IPS-18c (cell line): ENCODE measurements at regions not wholly inside any gene's neighbourhood (a gene's known extent, or its start where the extent isn't known, plus 50 kb on each side); places are given as distances from the start of the nearest gene placed in this dataset.
"Not testable (repeated sequence)": the region's sequence is repeated elsewhere in the genome, so short reads cannot be mapped to it uniquely, and the experiment has no call there.

Experiments used
- H3K4me3 ChIP-seq: 2 replicates; pipeline ENCODE4 v1.7.0; 2013; ENCODE audit warnings: low read depth, mild to moderate bottlenecking, low read length, moderate library complexity; ENCODE audit not compliant: insufficient read depth
- H3K9me3 ChIP-seq: one replicate; pipeline ENCODE4 v1.6.1; 2013; ENCODE audit warnings: mild to moderate bottlenecking, low read length, moderate library complexity; ENCODE audit not compliant: control insufficient read depth, insufficient read depth

DNA sequence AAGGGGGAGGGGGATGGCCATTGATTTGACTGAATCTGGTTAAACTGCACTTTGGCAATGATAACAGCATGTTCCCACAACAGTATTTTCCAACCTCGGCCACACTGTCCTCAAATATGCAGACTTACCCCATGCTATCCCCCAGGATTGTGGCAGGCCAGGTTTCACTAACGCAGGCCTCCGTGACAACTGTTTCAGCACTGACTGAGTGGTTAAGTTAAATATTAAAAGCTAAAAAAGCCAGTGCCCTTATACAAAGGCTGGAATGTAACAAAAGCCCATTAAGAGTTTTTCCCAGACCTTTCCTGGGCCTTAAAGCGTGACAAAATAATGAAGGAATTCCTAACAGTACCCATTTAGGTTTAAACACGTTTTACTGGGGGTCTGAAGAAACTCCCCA lies 202.9 kb downstream of the USP25 start:
- Histone ChIP-seq H3K9me3 (no peaks in the 10 kb centered on the region), H3K4me3 (no peak overlapping the region)

DNA sequence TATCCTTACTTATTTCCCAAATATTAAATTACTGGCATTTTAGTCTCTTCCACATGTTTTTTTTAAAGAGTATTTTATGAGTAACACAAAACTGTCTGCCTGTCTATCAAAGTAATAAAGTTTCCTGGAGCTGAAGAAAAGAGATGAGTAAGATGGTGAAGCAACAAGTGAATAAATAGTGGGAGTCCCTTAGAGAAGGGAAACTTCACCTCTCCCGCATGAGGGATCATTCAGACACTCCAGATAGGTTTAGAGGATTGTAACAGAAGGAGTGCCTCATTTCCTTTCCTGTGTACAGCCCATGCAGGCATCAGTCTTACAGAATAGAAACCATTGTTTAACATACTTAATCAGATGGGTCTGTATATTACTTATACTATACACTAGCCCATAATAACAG lies 205.7 kb downstream of the USP25 start:
- no peaks in the 10 kb centered on the region for H3K9me3 ChIP-seq

DNA sequence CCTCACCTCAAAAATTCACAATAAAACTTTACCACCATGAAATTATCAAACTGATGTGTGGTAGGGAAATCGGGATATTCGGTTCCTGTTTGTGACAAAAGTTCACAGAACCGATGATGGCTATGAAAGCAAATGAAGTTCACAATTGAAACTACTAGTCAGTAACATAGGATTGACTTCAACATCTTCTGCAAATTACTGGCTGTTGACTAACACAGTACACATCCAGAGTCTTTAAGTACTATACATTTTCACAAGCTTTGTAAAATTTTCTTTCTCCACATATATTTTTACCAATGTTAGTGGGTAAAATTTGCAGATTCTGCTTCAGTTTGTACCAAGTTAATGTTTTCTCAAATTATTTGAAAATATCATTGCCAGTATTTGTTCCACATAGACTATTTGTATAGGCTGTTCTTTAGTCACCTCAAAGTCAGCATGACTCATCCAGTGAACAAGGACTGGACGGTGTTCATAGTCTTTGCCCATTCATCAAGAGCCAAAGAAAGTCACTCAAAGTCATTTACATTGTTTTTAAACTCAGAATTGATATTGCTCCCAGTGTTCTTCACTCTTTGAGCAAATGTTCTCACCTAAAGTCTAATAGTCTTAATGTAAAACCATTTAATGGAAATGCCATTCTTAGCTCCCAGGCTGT lies 213.4 kb downstream of the USP25 start:
- H3K4me3 ChIP-seq = no peak overlapping the region
- H3K9me3 ChIP-seq = no peaks in the 10 kb centered on the region

More for the DNA sequence above, 205.7 kb downstream of the USP25 start:
- H3K4me3 ChIP-seq = no peak overlapping the region

DNA sequence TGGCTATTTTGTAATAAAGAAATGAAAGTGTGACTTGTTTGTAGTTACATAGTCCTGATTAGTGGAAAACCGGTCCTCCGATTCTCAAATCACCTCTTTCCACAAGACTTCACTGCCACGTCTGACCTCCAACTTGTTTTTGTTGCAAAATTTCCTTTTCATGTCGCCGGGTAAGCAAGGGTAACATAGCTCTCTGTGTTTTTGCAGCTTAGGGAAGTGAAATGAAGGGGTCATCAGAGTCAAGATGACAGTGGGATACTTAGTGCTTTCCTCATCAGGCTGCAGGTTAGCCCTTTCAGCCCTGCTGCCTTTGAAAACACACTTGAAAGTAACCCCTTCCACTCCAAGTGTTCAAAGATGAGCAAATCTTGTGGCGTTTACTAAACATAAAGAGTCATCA lies 217.9 kb downstream of the USP25 start:
- Histone ChIP-seq H3K4me3 (no peak overlapping the region), H3K9me3 (no peaks in the 10 kb centered on the region)

DNA sequence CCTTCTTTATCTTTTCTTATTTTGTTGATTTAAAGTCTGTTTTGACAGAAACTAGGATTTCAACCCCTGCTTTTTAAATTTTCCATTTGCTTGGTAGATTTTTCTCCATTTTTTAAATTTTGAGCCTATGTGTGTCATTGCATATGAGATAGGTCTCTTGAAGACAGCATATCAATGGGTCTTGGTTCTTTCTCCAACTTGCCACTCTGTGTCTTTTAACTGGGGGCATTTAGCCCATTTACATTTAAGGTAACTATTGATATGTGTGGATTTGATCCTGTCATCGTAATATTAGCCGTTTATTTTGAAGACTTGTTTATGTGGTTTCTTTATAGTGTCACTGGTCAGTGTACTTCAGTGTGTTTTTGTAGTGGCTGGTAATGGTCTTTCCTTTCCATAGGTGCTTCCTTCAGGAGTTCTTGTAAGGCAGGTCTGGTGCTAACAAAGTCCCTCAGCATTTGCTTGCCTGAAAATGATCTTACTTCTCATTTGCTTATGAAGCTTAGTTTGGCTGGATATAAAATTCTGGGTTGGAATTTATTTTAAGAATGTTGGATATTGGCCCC lies 223.9 kb downstream of the USP25 start:
- no peaks in the 10 kb centered on the region for H3K9me3 ChIP-seq
- H3K4me3 ChIP-seq = no peak overlapping the region

DNA sequence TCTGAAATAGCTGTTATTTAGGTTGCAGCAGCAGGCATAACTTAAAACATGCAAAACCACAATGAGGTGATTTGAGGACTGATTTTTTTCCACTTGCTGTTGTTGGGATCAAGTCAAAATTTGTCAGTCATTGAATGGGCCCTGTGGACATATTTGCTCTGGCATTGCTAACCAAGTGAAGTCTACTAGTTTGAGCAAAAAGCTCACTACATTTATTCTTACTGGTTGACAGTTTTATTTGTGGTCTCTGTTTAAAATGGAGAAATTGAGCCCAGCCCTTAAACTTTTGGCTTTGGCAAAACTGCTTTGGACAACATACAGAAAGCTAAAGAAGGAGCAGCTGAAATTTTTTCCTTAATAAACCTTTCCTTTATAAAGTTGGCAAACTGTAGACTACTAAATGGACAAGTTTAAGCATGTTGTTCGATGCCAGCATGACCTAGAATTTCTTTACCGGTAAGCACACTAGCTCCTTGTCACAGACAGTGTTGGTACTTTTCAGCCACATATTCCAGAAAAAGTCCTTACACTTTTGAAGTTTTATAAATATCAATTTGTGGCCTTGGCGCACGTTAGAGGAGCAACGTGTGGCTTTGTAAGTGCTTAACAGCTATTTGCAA lies 234.6 kb downstream of the USP25 start:
- H3K9me3 ChIP-seq = no peaks in the 10 kb centered on the region
- H3K4me3 ChIP-seq = no peak overlapping the region

DNA sequence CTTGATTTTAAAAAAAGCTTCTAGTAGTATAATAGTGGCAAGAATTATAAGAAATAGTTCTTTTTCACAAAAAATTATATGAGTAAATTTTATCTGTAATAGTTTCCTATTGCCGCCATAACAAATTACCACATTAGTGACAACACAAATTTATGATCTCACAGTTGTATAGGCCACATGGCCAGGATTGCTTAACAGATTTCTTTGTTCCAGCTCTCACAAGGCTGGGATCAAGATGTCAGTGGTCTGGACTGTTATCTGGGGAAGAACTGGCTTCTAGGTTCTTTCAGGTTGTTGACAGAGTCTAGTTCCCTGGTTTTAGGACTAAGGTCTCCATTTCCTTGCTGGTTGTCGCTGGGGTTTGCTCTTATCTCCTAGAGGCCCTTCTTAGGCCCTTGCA lies 236.4 kb downstream of the USP25 start:
- Histone ChIP-seq H3K4me3 (no peak overlapping the region), H3K9me3 (no peaks in the 10 kb centered on the region)

DNA sequence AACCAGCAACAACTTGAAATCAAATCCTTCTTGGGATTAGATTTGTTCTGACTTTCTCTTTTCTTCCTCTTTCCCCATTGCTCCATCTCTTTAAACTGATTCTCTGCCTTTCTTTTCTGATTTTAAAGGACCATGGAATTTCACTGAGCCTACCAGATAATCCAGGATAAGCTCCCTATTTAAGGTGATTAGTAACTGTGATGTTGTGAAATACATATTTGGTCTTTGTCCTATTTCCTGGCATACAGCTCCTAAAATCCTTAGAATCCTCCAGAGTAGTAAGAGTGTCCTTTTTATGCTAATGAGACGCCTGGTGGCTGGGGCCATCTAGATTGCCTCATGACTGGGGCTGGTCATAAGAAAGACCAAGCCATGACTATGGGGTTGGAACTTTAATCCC lies 236.9 kb downstream of the USP25 start:
- no peak overlapping the region for H3K4me3 ChIP-seq
- no peaks in the 10 kb centered on the region for H3K9me3 ChIP-seq

DNA sequence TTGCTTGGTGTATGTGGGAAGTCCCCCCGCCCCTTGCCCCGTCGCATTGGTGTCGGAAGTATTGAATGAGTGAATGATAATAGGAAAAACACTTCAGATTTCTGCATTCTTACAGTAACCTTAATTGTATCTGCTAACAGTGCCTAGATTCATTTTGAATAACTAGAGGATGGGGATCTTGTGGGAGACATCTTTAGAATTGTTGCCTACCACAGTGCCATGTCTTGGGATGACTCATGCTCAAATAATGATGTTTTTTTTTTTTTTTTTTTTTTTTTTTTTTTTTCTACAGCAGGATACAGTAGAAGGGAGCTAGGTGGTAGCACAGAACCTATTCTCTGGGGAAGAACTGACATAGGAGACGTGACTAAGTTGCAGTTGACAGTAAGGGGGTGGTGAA lies 237.9 kb downstream of the USP25 start:
- H3K9me3 ChIP-seq = no peaks in the 10 kb centered on the region

DNA sequence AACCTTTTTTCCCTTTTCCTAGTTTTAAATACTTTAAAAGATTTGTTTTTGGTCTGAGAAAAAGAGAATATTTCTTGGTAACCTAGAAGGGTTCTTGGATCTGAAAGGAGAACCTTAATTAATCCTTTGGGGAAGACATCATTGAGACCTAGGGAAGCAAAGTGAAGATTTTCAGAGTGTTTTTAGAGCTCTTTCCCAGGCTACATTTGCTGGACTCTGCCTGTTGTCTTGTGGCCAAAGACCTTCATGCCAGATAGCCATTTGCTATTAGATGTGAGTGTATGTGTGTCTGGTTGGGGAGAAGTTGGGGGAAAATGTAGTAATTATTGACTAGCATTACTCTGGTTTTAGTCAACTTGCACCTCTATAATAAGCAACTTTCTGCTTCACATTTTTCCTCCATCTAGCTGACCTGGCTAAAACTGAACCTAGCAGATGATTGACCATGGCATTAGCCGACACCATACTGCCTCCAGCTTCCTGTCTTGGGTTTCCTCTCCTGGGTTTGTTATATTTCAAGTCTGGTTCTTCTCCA lies 239.1 kb downstream of the USP25 start:
- H3K4me3 ChIP-seq = no peak overlapping the region
- no peaks in the 10 kb centered on the region for H3K9me3 ChIP-seq

More for the DNA sequence above, 237.9 kb downstream of the USP25 start:
- H3K4me3 ChIP-seq = no peak overlapping the region

DNA sequence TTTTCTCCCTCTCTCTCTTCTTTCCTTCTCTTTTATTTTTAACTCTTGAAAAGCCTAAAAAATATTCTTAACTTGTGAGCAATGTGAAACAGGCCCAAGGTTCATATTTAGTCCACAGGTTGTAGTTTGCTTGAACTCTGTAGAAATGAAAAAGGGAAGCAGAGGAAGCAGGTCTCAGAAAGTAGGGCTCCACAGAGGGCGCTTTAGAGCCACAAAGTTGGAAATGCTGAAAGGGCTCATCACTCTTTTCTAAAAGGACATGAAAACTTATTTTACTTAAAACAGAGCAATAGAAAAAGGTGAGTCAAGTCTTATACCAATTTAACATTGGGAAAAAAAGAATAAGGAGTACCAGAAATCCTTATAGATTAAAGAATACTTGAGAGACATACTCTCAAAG lies 247.0 kb downstream of the USP25 start:
- Histone ChIP-seq H3K4me3 (no peak overlapping the region), H3K9me3 (no peaks in the 10 kb centered on the region)

DNA sequence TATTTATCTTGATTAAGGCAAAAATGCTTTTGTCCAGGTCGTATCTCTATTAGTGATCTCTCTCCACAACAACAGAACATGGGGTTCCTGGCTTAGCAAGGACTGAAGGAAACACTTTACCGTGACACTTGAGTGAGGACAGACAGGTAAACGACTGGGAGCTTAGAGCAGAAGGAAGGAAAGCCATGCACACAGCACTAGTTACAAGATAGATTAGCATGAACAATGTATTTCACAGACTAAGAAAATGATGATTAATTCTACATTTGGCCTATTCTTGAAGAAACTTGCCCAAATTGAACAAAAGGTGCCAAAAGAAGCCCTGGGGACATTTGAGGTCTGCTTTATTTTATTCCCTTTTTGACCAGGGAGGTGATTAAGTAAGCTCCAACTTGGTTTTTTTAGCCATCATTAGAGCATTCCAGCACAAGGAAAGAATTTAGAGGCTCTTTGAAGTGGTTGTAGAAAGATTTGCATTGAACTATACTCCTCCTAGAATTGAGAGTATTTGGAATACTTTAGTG lies 248.5 kb downstream of the USP25 start:
- Histone ChIP-seq H3K4me3 (no peak overlapping the region), H3K9me3 (no peaks in the 10 kb centered on the region)

DNA sequence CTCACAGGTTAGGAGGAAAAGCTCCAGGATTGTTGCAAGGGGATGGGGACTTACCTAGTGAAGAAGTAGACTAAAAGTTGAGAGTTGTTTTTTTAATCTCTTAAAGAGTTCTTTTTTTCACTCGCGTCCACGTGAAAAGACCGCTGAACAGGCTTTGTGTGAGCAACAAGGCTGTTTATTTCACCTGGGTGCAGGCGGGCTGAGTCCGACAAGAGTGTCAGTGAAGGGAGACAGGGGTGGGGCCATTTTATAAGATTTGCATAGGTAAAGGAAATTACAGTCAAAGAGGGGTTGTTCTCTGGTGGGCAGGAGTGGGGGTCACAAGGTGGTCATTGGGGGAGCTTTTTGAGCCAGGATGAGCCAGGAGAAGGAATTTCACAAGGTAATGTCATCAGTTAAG lies 249.7 kb downstream of the USP25 start:
- H3K9me3 ChIP-seq, H3K4me3 ChIP-seq: not testable (repeated sequence)

DNA sequence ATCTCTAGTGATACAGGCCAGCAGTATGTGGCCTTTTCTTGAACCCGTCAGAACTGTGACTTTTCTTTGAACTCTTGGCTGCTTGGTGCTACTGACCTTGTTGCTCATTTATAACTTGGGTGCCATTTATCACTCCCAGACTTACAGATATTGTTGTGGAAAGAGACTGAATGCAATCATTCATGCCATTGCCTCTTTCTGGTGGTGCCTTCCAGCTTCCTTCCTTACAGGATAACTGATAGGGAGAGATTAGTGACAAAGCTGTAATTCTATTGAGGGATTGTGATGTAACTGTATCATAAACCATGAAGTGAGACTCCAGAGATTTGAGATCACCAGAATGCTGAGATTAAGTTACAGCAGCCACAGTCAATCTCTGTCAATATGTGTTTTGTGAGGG lies 256.5 kb downstream of the USP25 start:
- Histone ChIP-seq H3K4me3 (no peak overlapping the region), H3K9me3 (no peaks in the 10 kb centered on the region)

DNA sequence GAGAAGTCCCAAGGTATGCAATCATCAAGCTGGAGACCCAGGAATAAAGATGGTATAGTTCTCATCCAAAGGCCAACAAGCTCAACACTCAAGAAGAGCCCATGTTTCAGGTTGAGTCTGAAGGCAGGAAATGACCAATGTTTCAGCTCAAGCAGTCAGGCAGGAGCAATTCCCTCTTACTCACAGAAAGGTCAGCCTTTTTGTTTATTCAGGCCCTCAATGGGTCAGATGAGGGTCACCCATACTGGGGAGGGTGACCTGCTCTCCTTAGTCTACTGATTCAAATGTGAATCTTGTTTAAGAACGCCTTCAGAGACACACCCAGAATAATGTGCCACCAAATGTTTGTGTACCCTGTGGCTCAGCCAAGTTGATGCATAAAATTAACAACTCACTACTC lies 262.4 kb downstream of the USP25 start:
- H3K9me3 ChIP-seq = no peaks in the 10 kb centered on the region
- H3K4me3 ChIP-seq = no peak overlapping the region

DNA sequence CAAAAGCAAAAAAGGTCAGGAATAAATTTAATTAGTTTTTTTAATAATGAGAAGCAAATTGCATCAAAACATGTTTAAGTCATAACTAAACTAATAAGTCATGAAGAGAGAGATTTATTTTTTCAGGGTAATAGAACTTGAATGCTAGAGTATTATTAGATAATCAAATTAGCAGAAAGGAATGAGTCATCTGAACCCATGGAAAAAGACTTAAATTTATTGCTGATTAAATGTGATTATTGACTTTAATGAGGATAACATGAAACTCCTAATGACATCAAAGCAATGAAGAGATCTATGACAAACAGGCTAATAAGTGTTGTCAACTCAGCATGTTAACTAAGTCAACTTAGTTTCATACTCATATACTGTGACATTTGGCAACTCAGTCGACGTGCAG lies 264.2 kb downstream of the USP25 start:
- Histone ChIP-seq H3K4me3 (no peak overlapping the region), H3K9me3 (no peaks in the 10 kb centered on the region)

DNA sequence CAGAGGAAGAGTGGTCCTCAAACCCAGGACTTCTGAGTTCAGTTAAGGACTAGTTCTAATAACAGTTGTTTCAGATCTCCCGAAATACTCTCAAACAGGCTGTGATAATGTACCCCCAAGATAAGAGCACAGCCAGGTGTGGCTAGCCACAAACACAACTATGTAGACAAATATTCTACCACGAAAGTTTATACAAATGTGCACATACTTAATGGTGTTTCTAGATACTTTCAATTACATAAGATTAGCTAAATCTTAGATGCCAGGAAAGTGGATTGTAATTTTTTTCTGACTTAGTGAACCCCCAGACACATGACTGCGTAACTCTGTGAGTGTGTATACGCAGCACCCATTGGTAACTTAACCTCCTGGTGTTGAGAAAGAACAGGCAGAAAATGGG lies 270.0 kb downstream of the USP25 start:
- H3K4me3 ChIP-seq = no peak overlapping the region

DNA sequence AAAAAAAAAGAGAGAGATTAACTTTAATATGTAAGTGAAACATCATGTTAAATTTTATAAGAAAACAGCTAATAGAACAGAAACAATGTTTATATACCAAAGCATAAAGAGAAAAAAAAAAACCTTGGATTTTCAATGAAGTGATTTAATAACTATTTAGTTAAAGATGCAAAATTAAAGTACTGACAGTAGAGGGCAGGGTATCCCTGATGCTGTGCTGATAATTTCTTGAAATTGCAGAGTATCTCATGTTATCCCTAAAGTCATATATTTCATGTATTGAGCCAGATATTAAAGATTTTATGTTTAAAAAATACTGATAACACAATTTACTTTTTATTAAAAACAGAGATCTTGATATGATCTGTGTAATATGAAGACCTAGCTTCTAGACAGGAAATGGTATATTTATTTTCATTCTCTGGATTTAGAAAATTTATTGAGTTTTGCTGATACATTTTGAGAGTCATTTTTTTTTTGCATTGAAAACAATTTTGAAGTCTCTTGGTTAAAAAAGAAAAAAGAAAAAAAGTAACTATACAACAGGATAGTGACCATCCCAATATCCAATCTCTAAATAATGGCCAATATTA lies 273.2 kb downstream of the USP25 start:
- no peak overlapping the region for H3K4me3 ChIP-seq
- no peaks in the 10 kb centered on the region for H3K9me3 ChIP-seq

More for the DNA sequence above, 270.0 kb downstream of the USP25 start:
- no peaks in the 10 kb centered on the region for H3K9me3 ChIP-seq
